HL-60 (cell line): ENCODE measurements at regions not wholly inside any gene's neighbourhood (a gene's known extent, or its start where the extent isn't known, plus 50 kb on each side); places are given as distances from the start of the nearest gene placed in this dataset.

Experiments
- DNase-seq, 2 experiments: peaks; one replicate each; pipeline ENCODE4 v3.0.0-alpha.2; 2010 to 2020; ENCODE audit warnings: low read depth in 1 of 2, low spot score in 1 of 2
- H3K27ac ChIP-seq: fragments of 250-450 bp; sonication (Bioruptor Pico); replicated peaks from 2 replicates; pipeline ENCODE4 v1.5.1; 2020; ENCODE audit warnings: mild to moderate bottlenecking, moderate library complexity
- H3K27me3 ChIP-seq: fragments of 250-450 bp; sonication (Bioruptor Pico); 2 replicates; pipeline ENCODE4 v1.5.1; 2021; ENCODE audit warnings: mild to moderate bottlenecking, moderate library complexity; ENCODE audit not compliant: insufficient read depth, poor library complexity, severe bottlenecking
- H3K4me3 ChIP-seq: replicated peaks from 2 replicates; pipeline ENCODE4 v1.5.1; 2011; ENCODE audit warnings: mild to moderate bottlenecking, control low read depth, low read length; ENCODE audit not compliant: insufficient read depth
- GABPA ChIP-seq: IDR thresholded peaks from 2 replicates; pipeline ENCODE4 v1.6.1; 2012; ENCODE audit warnings: low read depth
- POLR2AphosphoS5 ChIP-seq: IDR thresholded peaks from 2 replicates; pipeline ENCODE4 v1.6.1; 2012; ENCODE audit warnings: low read depth
- SPI1 ChIP-seq: IDR thresholded peaks from 2 replicates; pipeline ENCODE4 v1.6.1; 2012; ENCODE audit warnings: low read depth, mild to moderate bottlenecking, borderline replicate concordance
- TF ChIP-seq, protein P1 (sequence below): IDR thresholded peaks from one replicate; pipeline ENCODE4 v1.5.1; 2011; ENCODE audit warnings: low read length, control low read depth, inconsistent platforms; ENCODE audit not compliant: insufficient read depth
- TF ChIP-seq, protein P2 (sequence below): IDR thresholded peaks from 2 replicates; pipeline ENCODE4 v1.6.1; 2012; ENCODE audit warnings: low read depth; ENCODE audit not compliant: insufficient replicate concordance

DNA sequence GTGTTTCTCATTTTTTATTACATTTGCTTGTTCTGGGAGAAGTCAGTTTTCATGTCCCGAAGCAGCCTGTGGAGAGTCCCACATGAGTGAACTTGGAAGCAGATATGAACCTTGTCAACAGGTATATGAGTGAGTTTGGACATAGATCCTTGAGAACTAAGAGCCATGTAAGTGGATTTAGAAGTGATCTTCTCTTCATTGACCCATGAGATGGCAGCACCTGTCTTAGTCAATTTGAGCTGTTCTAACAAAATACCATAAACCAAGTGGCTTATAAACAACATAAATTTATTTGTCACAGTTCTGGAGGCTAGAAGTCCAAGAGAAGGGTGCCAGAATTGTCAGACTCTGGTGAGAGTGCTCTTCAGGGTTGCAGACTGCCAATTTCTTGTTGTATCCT lies 1043.8 kb downstream of the ADGRL3 start:
- TF ChIP-seq, protein P1, sequence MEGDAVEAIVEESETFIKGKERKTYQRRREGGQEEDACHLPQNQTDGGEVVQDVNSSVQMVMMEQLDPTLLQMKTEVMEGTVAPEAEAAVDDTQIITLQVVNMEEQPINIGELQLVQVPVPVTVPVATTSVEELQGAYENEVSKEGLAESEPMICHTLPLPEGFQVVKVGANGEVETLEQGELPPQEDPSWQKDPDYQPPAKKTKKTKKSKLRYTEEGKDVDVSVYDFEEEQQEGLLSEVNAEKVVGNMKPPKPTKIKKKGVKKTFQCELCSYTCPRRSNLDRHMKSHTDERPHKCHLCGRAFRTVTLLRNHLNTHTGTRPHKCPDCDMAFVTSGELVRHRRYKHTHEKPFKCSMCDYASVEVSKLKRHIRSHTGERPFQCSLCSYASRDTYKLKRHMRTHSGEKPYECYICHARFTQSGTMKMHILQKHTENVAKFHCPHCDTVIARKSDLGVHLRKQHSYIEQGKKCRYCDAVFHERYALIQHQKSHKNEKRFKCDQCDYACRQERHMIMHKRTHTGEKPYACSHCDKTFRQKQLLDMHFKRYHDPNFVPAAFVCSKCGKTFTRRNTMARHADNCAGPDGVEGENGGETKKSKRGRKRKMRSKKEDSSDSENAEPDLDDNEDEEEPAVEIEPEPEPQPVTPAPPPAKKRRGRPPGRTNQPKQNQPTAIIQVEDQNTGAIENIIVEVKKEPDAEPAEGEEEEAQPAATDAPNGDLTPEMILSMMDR: no peak
- TF ChIP-seq POLR2AphosphoS5 (no peak), SPI1 (no peak), GABPA (no peak)
- TF ChIP-seq, protein P2, sequence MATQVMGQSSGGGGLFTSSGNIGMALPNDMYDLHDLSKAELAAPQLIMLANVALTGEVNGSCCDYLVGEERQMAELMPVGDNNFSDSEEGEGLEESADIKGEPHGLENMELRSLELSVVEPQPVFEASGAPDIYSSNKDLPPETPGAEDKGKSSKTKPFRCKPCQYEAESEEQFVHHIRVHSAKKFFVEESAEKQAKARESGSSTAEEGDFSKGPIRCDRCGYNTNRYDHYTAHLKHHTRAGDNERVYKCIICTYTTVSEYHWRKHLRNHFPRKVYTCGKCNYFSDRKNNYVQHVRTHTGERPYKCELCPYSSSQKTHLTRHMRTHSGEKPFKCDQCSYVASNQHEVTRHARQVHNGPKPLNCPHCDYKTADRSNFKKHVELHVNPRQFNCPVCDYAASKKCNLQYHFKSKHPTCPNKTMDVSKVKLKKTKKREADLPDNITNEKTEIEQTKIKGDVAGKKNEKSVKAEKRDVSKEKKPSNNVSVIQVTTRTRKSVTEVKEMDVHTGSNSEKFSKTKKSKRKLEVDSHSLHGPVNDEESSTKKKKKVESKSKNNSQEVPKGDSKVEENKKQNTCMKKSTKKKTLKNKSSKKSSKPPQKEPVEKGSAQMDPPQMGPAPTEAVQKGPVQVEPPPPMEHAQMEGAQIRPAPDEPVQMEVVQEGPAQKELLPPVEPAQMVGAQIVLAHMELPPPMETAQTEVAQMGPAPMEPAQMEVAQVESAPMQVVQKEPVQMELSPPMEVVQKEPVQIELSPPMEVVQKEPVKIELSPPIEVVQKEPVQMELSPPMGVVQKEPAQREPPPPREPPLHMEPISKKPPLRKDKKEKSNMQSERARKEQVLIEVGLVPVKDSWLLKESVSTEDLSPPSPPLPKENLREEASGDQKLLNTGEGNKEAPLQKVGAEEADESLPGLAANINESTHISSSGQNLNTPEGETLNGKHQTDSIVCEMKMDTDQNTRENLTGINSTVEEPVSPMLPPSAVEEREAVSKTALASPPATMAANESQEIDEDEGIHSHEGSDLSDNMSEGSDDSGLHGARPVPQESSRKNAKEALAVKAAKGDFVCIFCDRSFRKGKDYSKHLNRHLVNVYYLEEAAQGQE: no peak

DNA sequence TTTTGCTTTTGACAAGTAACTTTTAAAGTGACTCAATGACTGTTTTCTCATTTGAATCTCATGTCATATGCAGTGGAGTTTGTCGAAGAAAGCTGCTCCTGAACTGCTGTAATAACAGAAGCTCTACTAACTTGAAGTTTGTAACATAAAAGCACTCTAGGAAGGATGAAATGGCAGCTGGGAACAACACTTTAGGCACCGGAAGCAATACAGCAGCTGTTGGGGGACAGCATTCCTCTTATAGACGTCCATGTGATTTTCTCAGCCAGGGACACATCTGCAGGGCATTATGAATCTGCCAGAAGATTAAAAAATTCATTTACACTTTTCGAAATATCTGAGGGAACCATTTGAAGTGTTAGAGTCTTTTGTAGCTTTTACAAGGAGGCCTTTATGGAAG lies 1035.8 kb downstream of the ADGRL3 start:
- Histone ChIP-seq H3K27me3 (no peaks in the 10 kb centered on the region), H3K4me3 (no peak overlapping the region), H3K27ac (no peak overlapping the region)
- no peak for DNase-seq
- TF ChIP-seq SPI1 (no peak), GABPA (no peak), POLR2AphosphoS5 (no peak)
- TF ChIP-seq, protein P2: no peak
- TF ChIP-seq, protein P1: no peak

More for the DNA sequence above, 1043.8 kb downstream of the ADGRL3 start:
- Histone ChIP-seq H3K27ac (no peak overlapping the region), H3K27me3 (no peaks in the 10 kb centered on the region), H3K4me3 (no peak overlapping the region)
- no peak for DNase-seq

DNA sequence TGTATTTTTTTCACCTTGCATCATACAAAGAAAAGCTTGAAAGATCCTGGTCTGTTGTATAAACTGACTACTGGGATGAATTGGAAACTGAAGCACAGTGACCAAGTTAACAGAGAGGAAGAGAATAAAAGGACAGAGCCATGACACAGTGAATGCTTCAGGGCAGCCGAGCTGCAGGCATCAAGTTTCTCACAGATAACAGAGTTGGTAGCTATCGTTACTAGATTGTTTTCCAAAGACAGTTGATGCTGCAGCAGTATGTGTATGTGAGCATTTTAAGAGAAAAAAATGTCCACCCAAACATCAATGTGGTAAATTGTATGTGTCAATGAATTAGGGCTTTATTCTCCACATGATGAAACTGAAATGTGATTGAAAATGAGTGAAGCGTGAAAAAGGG lies 1032.7 kb downstream of the ADGRL3 start:
- TF ChIP-seq, protein P1: no peak
- no peak overlapping the region for H3K27ac ChIP-seq
- no peak overlapping the region for H3K4me3 ChIP-seq
- no peaks in the 10 kb centered on the region for H3K27me3 ChIP-seq
- no peak for DNase-seq

DNA sequence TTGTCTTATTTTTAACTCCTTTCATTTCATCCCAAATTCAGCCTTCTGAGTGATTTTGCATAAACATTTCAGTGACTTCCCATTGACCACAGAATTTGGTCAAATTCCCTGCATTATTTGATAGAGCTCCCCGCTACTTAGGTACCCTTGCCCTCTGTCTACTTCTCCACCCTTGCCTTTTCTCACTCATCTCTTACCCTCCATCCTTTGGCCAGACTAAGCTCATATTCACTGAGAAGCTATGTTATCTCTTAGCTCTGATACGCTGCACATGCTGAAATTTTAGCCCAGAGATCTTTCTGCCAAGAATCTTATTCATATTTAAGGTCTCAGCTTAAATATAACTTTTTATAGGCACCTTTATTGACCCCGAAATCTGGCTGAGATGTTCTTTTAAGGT lies 1031.9 kb downstream of the ADGRL3 start:
- no peak for DNase-seq
- Histone ChIP-seq H3K4me3 (no peak overlapping the region), H3K27me3 (no peaks in the 10 kb centered on the region), H3K27ac (no peak overlapping the region)
- TF ChIP-seq, protein P2: no peak
- no peak for TF ChIP-seq POLR2AphosphoS5
- TF ChIP-seq SPI1: no peak
- no peak for TF ChIP-seq GABPA
- TF ChIP-seq, protein P1: no peak
